GM21390 (cell line): ENCODE measurements at regions not wholly inside any gene's neighbourhood (a gene's known extent, or its start where the extent isn't known, plus 50 kb on each side); places are given as distances from the start of the nearest gene placed in this dataset.
"Not testable (repeated sequence)": the region's sequence is repeated elsewhere in the genome, so short reads cannot be mapped to it uniquely, and the experiment has no call there.

Source experiments
- ATAC-seq: cut with Tn5 transposase; IDR thresholded peaks from one replicate; pipeline ENCODE4 v1.9.1; 2021; ENCODE audit not compliant: unreplicated experiment

- no peak for ATAC-seq
Measured at GRCh38 chr5:87788416-87788815, 375.7 kb upstream of the CCNH start.

- ATAC-seq, result no peak
Measured at GRCh38 chr5:87787625-87788256, 375.0 kb upstream of the CCNH start.

- ATAC-seq, result no peak
Measured at GRCh38 chr5:87787086-87787485, 374.4 kb upstream of the CCNH start.

GRCh38 chr5:87786471-87786870 is 373.7 kb upstream of the CCNH start:
- ATAC-seq, result no peak

- ATAC-seq, result no peak
Measured at GRCh38 chr5:87785554-87786335, 373.0 kb upstream of the CCNH start.

GRCh38 chr5:87784879-87785495 is 372.3 kb upstream of the CCNH start:
- ATAC-seq, result no peak

- ATAC-seq, result no peak
Measured at GRCh38 chr5:87784311-87784710, 371.6 kb upstream of the CCNH start.

GRCh38 chr5:87782916-87783315 is 370.2 kb upstream of the CCNH start:
- no peak for ATAC-seq

- no peak for ATAC-seq
Measured at GRCh38 chr5:87781976-87782375, 369.2 kb upstream of the CCNH start.

GRCh38 chr5:87780831-87781760 is 368.4 kb upstream of the CCNH start:
- ATAC-seq, result peak; percentile 99

- ATAC-seq, result no peak
Measured at GRCh38 chr5:87778876-87779275, 366.1 kb upstream of the CCNH start.

GRCh38 chr5:87777877-87778276 is 365.1 kb upstream of the CCNH start:
- no peak for ATAC-seq

GRCh38 chr5:87776785-87777184 is 364.1 kb upstream of the CCNH start:
- ATAC-seq, result no peak

GRCh38 chr5:87776302-87776701 is 363.6 kb upstream of the CCNH start:
- ATAC-seq, result not testable (repeated sequence)

- ATAC-seq, result no peak
Measured at GRCh38 chr5:87775228-87775627, 362.5 kb upstream of the CCNH start.

GRCh38 chr5:87774804-87775203 is 362.1 kb upstream of the CCNH start:
- no peak for ATAC-seq

- no peak for ATAC-seq
Measured at GRCh38 chr5:87770601-87771121, 357.9 kb upstream of the CCNH start.

GRCh38 chr5:87770016-87770570 is 357.4 kb upstream of the CCNH start:
- ATAC-seq, result no peak

GRCh38 chr5:87769157-87769556 is 356.4 kb upstream of the CCNH start:
- no peak for ATAC-seq

- ATAC-seq, result no peak
Measured at GRCh38 chr5:87768190-87768589, 355.5 kb upstream of the CCNH start.

GRCh38 chr5:87765009-87765408 is 352.3 kb upstream of the CCNH start:
- ATAC-seq, result no peak
